ENCODE measurements at regions not wholly inside any gene's neighbourhood (a gene's known extent, or its start where the extent isn't known, plus 50 kb on each side); places are given as distances from the start of the nearest gene placed in this dataset.
"Not testable (repeated sequence)": the region's sequence is repeated elsewhere in the genome, so short reads cannot be mapped to it uniquely, and the experiment has no call there.

GRCh38 chr10:31664803-31665202, 263.8 kb downstream of the ARHGAP12 start:
- Histone ChIP-seq H3K4me3 (no peak overlapping the region), H3K9me3 (no peaks in the 10 kb centered on the region), H3K4me1 (peaks cover 15% of the 10 kb centered on the region), H3K36me3 (no peaks in the 10 kb centered on the region), H3K27ac (no peak overlapping the region), H3K27me3 (no peaks in the 10 kb centered on the region)
- 86% methylated on average over 5 of the region's 5 CpGs for WGBS
- TF ChIP-seq POLR2AphosphoS5 (IDR thresholded peaks at IDR 0.05) (no peak), EP300 (IDR thresholded peaks at IDR 0.05) (no peak)
- no peak for DNase-seq (ENCODE audit: low spot score in 2 of 2)

- H3K36me3 ChIP-seq; H3K4me1 ChIP-seq; DNase-seq (ENCODE audit: low spot score in 2 of 2); H3K27me3 ChIP-seq; H3K9me3 ChIP-seq; H3K27ac ChIP-seq; H3K4me3 ChIP-seq: not testable (repeated sequence)
- 87% methylated on average over 9 of the region's 9 CpGs for WGBS
These were observed 264.6 kb downstream of the ARHGAP12 start for GRCh38 chr10:31664071-31664470.

- no peak overlapping the region for H3K4me3 ChIP-seq
- no peak for DNase-seq (ENCODE audit: low spot score in 2 of 2)
- no peaks in the 10 kb centered on the region for H3K27me3 ChIP-seq
- peaks cover 4% of the 10 kb centered on the region for H3K4me1 ChIP-seq
- TF ChIP-seq POLR2AphosphoS5 (IDR thresholded peaks at IDR 0.05) = no peak
- TF ChIP-seq CTCF (IDR thresholded peaks at IDR 0.05) = no peak
- no peak for TF ChIP-seq EP300 (IDR thresholded peaks at IDR 0.05)
- TF ChIP-seq POLR2A (IDR thresholded peaks at IDR 0.05) = no peak
- no peak overlapping the region for H3K27ac ChIP-seq
- H3K9me3 ChIP-seq = no peaks in the 10 kb centered on the region
- no peaks in the 10 kb centered on the region for H3K36me3 ChIP-seq
- WGBS = 73% methylated on average over 7 of the region's 7 CpGs
These were observed 268.3 kb downstream of the ARHGAP12 start for GRCh38 chr10:31660300-31660699.

GRCh38 chr10:31659665-31660064, 269.0 kb downstream of the ARHGAP12 start:
- DNase-seq (ENCODE audit: low spot score in 2 of 2) = no peak
- Histone ChIP-seq H3K27me3 (no peaks in the 10 kb centered on the region), H3K36me3 (no peaks in the 10 kb centered on the region), H3K27ac (no peak overlapping the region), H3K4me1 (peaks cover 4% of the 10 kb centered on the region), H3K9me3 (no peaks in the 10 kb centered on the region), H3K4me3 (no peak overlapping the region)
- TF ChIP-seq POLR2AphosphoS5 (IDR thresholded peaks at IDR 0.05) (no peak), CTCF (IDR thresholded peaks at IDR 0.05) (no peak), EP300 (IDR thresholded peaks at IDR 0.05) (no peak), POLR2A (IDR thresholded peaks at IDR 0.05) (no peak)
- WGBS = 88% methylated on average over 4 of the region's 4 CpGs

GRCh38 chr10:31657434-31657872, 271.2 kb downstream of the ARHGAP12 start:
- Histone ChIP-seq H3K27me3 (no peaks in the 10 kb centered on the region), H3K9me3 (no peaks in the 10 kb centered on the region), H3K36me3 (no peaks in the 10 kb centered on the region), H3K4me1 (peaks cover 4% of the 10 kb centered on the region), H3K27ac (peak overlapping the region; percentile 66), H3K4me3 (no peak overlapping the region)
- DNase-seq (ENCODE audit: low spot score in 2 of 2) = no peak
- peak in 1 of 3 donors; percentile 67 for TF ChIP-seq POLR2AphosphoS5 (IDR thresholded peaks at IDR 0.05)
- no peak for TF ChIP-seq POLR2A (IDR thresholded peaks at IDR 0.05)
- WGBS = 44% methylated on average over 2 of the region's 2 CpGs

GRCh38 chr10:31656851-31657433, 271.7 kb downstream of the ARHGAP12 start:
- peak overlapping the region; percentile 66 for H3K27ac ChIP-seq

More at GRCh38 chr10:31656851-31657433, 271.7 kb downstream of the ARHGAP12 start:
- TF ChIP-seq POLR2A (IDR thresholded peaks at IDR 0.05) (no peak), POLR2AphosphoS5 (IDR thresholded peaks at IDR 0.05) (no peak), EP300 (IDR thresholded peaks at IDR 0.05) (no peak), CTCF (IDR thresholded peaks at IDR 0.05) (no peak)
- peaks cover 4% of the 10 kb centered on the region for H3K4me1 ChIP-seq
- no peak for DNase-seq (ENCODE audit: low spot score in 2 of 2)
- no peaks in the 10 kb centered on the region for H3K9me3 ChIP-seq
- H3K27me3 ChIP-seq = no peaks in the 10 kb centered on the region
- H3K4me3 ChIP-seq = no peak overlapping the region
- WGBS = 32% methylated on average over 1 of the region's 1 CpG
- no peaks in the 10 kb centered on the region for H3K36me3 ChIP-seq
